ENCODE measurements at regions not wholly inside any gene's neighbourhood (a gene's known extent, or its start where the extent isn't known, plus 50 kb on each side); places are given as distances from the start of the nearest gene placed in this dataset.
"Not testable (repeated sequence)": the region's sequence is repeated elsewhere in the genome, so short reads cannot be mapped to it uniquely, and the experiment has no call there.

- Mint-ChIP-seq H3K9me3 (peaks cover 5% of the 10 kb centered on the region), H3K36me3 (no peaks in the 10 kb centered on the region), H3K4me3 (no peak overlapping the region), H3K27ac (no peak overlapping the region), H3K4me1 (no peaks in the 10 kb centered on the region), H3K27me3 (no peaks in the 10 kb centered on the region)
- DNase-seq (no peak), ATAC-seq (ENCODE audit: low read depth) (no peak)
- POLR2A ChIA-PET, result no interaction called here
Observed at GRCh38 chr6:67160820-67161219, 1453.8 kb upstream of the EYS start.

GRCh38 chr6:67141005-67141404 is 1434.0 kb upstream of the EYS start:
- no peak overlapping the region for H3K4me3 Mint-ChIP-seq
- ATAC-seq (ENCODE audit: low read depth) (no peak), DNase-seq (no peak)
- H3K36me3 Mint-ChIP-seq, result no peaks in the 10 kb centered on the region
- no peak overlapping the region for H3K27ac Mint-ChIP-seq
- peaks cover 1% of the 10 kb centered on the region for H3K9me3 Mint-ChIP-seq
- no peaks in the 10 kb centered on the region for H3K27me3 Mint-ChIP-seq
- no peaks in the 10 kb centered on the region for H3K4me1 Mint-ChIP-seq
- POLR2A ChIA-PET, result no interaction called here

DNA sequence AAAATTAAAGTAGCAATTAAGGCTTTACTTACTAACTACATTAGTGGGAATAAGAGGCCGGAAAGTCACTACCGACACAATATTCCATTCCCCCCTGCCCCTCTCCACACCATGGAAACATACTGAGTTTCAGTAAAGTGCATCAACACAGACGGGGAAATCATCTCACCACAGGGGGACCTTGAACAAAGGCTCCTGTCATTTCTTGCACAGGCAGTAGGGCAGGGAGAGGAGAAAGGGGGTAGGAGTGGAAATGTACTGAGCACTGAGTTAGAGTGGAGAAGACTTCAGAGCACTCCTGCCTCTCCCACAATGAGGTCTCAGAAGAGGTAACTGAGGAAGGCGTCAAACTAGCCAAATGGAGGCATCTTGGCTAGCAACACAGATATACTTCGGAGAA is 1426.9 kb upstream of the EYS start:
- ATAC-seq (ENCODE audit: low read depth), result no peak
- no peak overlapping the region for H3K4me3 Mint-ChIP-seq

GRCh38 chr6:67131827-67132226 is 1424.8 kb upstream of the EYS start:
- DNase-seq (no peak), ATAC-seq (ENCODE audit: low read depth) (no peak)
- Mint-ChIP-seq H3K4me3 (no peak overlapping the region), H3K27ac (no peak overlapping the region), H3K9me3 (no peaks in the 10 kb centered on the region), H3K4me1 (no peaks in the 10 kb centered on the region), H3K27me3 (no peaks in the 10 kb centered on the region), H3K36me3 (no peaks in the 10 kb centered on the region)
- POLR2A ChIA-PET, result no interaction called here

More for the DNA sequence above, 1426.9 kb upstream of the EYS start:
- POLR2A ChIA-PET, result no interaction called here
- Mint-ChIP-seq H3K9me3 (no peaks in the 10 kb centered on the region), H3K36me3 (no peaks in the 10 kb centered on the region), H3K4me1 (no peaks in the 10 kb centered on the region), H3K27me3 (no peaks in the 10 kb centered on the region), H3K27ac (no peak overlapping the region)
- no peak for DNase-seq

DNA sequence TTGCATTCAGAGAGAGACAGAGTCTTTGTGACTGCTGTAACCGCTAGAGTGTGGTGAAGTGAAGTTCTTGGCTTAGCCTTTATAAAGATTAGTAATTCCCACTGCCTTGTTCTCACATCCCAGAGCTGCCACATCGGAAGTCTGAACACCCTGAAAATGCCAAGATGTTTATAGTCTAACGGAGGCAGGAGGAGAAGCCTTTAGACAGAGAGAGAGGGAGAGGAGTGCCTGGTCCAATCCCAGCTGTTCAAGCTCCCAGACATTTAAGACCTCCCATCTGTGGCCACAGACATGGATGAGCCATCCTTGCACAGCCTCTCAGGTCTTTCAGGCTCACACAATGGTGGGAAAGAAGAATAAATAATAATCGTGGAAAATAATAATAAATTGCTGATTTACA is 1422.8 kb upstream of the EYS start:
- no peak for ATAC-seq (ENCODE audit: low read depth)
- no peaks in the 10 kb centered on the region for H3K9me3 Mint-ChIP-seq
- POLR2A ChIA-PET, result no interaction called here
- H3K4me3 Mint-ChIP-seq, result no peak overlapping the region
- DNase-seq, result no peak
- no peaks in the 10 kb centered on the region for H3K27me3 Mint-ChIP-seq
- no peak overlapping the region for H3K27ac Mint-ChIP-seq
- no peaks in the 10 kb centered on the region for H3K36me3 Mint-ChIP-seq
- no peaks in the 10 kb centered on the region for H3K4me1 Mint-ChIP-seq

GRCh38 chr6:67127041-67127440 is 1420.0 kb upstream of the EYS start:
- no peak overlapping the region for H3K4me3 Mint-ChIP-seq

DNA sequence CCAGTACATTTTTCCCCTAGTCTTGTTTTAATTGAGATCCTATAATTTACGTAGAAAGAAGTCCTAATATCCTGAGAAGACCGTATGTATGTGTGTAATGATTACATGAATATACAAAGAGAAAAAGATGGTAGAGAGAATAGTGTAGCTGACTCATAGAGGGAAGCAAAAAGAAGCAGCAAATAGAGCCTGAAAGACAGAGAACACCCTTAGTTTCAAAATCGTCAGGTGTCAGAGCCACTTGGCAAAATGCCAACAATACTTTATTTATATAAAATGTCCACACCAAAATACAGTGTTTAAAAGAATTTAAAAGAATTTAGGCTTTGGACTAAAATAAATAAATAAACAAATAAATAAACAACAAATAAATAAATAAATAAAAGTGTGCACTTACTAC is 1414.1 kb upstream of the EYS start:
- Mint-ChIP-seq H3K27ac (no peak overlapping the region), H3K4me3 (no peak overlapping the region)

More at GRCh38 chr6:67127041-67127440, 1420.0 kb upstream of the EYS start:
- Mint-ChIP-seq H3K9me3 (no peaks in the 10 kb centered on the region), H3K27ac (no peak overlapping the region), H3K27me3 (no peaks in the 10 kb centered on the region), H3K4me1 (no peaks in the 10 kb centered on the region), H3K36me3 (no peaks in the 10 kb centered on the region)
- no peak for DNase-seq
- no peak for ATAC-seq (ENCODE audit: low read depth)
- POLR2A ChIA-PET, result no interaction called here

DNA sequence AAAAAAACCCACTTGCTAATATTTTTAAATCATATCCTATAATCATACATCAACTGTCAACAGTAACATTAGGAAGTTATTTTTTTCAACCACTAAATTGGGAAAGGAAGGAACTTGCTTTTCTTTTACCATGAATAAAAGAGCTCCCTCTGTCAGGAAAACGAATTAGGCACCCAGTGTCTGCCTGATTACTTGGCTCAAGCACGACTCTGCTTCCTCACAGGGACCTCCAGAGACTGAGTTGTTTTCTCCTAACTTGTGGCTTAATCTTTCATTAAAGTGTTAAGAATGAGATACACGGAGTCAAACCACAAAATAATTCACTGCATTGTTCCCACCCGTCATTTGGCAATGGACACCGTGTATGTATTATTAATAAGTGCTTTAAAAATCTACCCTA is 1405.1 kb upstream of the EYS start:
- H3K36me3 Mint-ChIP-seq, result no peaks in the 10 kb centered on the region
- no peaks in the 10 kb centered on the region for H3K9me3 Mint-ChIP-seq
- H3K27ac Mint-ChIP-seq, result no peak overlapping the region
- no peak overlapping the region for H3K4me3 Mint-ChIP-seq
- no peaks in the 10 kb centered on the region for H3K27me3 Mint-ChIP-seq
- ATAC-seq (ENCODE audit: low read depth), result no peak
- no peaks in the 10 kb centered on the region for H3K4me1 Mint-ChIP-seq
- POLR2A ChIA-PET, result no interaction called here
- no peak for DNase-seq

More for the DNA sequence above, 1414.1 kb upstream of the EYS start:
- ATAC-seq (ENCODE audit: low read depth), result no peak
- Mint-ChIP-seq H3K27me3 (no peaks in the 10 kb centered on the region), H3K4me1 (no peaks in the 10 kb centered on the region), H3K9me3 (no peaks in the 10 kb centered on the region), H3K36me3 (no peaks in the 10 kb centered on the region)
- no peak for DNase-seq
- POLR2A ChIA-PET, result no interaction called here

GRCh38 chr6:67102743-67103142 is 1395.7 kb upstream of the EYS start:
- H3K27me3 Mint-ChIP-seq, result no peaks in the 10 kb centered on the region
- no peak overlapping the region for H3K4me3 Mint-ChIP-seq
- POLR2A ChIA-PET, result no interaction called here

DNA sequence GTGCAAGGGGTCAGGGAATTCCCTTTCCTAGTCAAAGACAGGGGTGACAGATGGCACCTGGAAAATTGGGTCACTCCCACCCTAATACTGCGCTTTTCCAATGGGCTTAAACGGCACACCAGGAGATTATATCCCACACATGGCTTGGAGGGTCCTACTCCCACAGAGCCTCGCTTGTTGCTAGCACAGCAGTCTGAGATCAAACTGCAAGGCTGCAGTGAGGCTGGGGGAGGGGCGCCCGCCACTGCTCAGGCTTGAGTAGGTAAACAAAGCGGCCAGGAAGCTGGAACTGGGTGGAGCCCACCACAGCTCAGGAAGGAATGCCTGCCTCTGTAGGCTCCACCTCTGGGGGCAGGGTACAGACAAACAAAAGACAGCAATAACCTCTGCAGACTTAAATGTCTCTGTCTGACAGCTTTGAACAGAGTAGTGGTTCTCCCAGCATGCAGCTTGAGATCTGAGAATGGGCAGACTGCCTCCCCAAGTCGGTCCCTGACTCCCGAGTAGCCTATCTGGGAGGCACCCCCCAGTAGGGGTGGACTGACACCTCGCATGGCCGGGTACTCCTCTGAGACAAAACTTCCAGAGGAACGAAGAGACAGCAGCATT is 1388.7 kb upstream of the EYS start:
- H3K27ac Mint-ChIP-seq; ATAC-seq (ENCODE audit: low read depth); POLR2A ChIA-PET; H3K9me3 Mint-ChIP-seq; H3K4me1 Mint-ChIP-seq; H3K4me3 Mint-ChIP-seq; H3K36me3 Mint-ChIP-seq; DNase-seq; H3K27me3 Mint-ChIP-seq: not testable (repeated sequence)

More at GRCh38 chr6:67102743-67103142, 1395.7 kb upstream of the EYS start:
- ATAC-seq (ENCODE audit: low read depth) (no peak), DNase-seq (no peak)
- Mint-ChIP-seq H3K4me1 (no peaks in the 10 kb centered on the region), H3K27ac (no peak overlapping the region), H3K36me3 (no peaks in the 10 kb centered on the region), H3K9me3 (peaks cover 2% of the 10 kb centered on the region)

DNA sequence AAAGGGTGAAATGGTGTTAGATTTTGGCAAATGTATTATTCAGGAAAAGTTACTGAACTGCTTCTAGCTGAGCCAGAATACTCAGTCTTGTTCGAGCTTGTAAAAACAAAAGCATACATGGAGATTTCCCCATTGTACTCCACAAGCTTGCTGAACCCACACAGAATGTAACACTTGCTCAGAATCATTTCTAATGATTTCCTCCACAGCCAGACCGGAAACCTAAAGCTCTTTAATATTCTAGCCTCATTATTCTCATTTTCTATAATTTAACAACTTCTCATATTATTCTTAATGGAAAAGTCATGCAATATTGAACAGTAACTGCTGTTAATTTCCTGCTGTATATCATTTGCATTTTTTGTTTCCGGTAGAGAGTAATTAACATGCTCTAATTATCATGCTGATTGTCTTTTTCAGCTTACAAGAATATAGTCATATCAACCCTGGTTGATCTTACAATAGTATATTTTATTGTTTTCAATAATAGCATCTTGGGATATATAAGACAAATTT is 1387.5 kb upstream of the EYS start:
- no peak for ATAC-seq (ENCODE audit: low read depth)
- no peaks in the 10 kb centered on the region for H3K4me1 Mint-ChIP-seq
- H3K27me3 Mint-ChIP-seq, result no peaks in the 10 kb centered on the region

GRCh38 chr6:67073938-67074337 is 1366.9 kb upstream of the EYS start:
- H3K27me3 Mint-ChIP-seq, result no peaks in the 10 kb centered on the region
- H3K9me3 Mint-ChIP-seq, result no peaks in the 10 kb centered on the region
- no peak overlapping the region for H3K27ac Mint-ChIP-seq
- no peaks in the 10 kb centered on the region for H3K36me3 Mint-ChIP-seq
- ATAC-seq (ENCODE audit: low read depth) (no peak), DNase-seq (no peak)
- H3K4me1 Mint-ChIP-seq, result no peaks in the 10 kb centered on the region
- H3K4me3 Mint-ChIP-seq, result no peak overlapping the region
- POLR2A ChIA-PET, result no interaction called here

More for the DNA sequence above, 1387.5 kb upstream of the EYS start:
- POLR2A ChIA-PET, result no interaction called here
- DNase-seq, result no peak
- no peak overlapping the region for H3K4me3 Mint-ChIP-seq
- no peaks in the 10 kb centered on the region for H3K36me3 Mint-ChIP-seq
- H3K27ac Mint-ChIP-seq, result no peak overlapping the region
- peaks cover 5% of the 10 kb centered on the region for H3K9me3 Mint-ChIP-seq

DNA sequence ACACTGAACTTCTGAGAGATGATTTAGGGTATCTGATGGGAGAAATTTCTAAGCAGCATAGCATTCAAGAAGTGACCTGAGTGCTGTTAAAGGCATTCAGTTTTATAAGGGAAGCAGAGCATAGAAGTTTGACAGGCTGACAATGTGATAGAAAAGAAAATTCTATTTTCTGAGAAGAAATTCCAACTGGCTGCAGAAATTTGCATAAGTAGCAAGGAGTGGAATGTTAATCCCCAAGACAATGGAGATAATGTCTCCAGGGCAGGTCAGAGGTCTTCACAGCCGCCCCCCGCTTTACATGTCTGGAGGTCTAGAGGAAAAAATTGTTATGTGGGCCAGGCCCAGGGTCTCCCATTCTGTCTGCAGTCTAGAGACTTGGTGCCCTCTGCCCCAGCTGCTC is 1361.8 kb upstream of the EYS start:
- H3K36me3 Mint-ChIP-seq, result no peaks in the 10 kb centered on the region
- POLR2A ChIA-PET, result no interaction called here

DNA sequence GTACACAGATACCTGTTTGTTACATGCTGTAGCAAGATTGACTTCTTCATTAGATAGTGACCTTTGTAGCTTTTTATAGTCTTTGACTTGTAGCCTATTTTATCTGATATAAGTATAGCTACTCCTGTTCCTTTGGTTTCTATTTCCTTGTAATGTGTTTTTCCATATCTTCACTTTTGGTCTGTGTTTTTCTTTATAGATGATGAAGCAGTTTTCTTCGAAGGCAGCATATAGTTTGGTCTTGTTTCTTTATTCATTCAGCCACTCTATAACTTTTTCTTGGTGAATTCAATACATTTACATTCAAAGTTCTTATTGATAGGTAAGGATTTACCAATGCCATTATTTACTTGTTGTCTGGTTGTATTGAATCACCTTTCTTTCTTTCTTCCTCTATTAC is 1357.3 kb upstream of the EYS start:
- Mint-ChIP-seq H3K9me3 (peaks cover 1% of the 10 kb centered on the region), H3K4me1 (no peaks in the 10 kb centered on the region), H3K36me3 (no peaks in the 10 kb centered on the region), H3K27me3 (no peaks in the 10 kb centered on the region), H3K4me3 (no peak overlapping the region), H3K27ac (no peak overlapping the region)
- ATAC-seq (ENCODE audit: low read depth) (no peak), DNase-seq (no peak)
- POLR2A ChIA-PET, result no interaction called here

More for the DNA sequence above, 1361.8 kb upstream of the EYS start:
- no peaks in the 10 kb centered on the region for H3K4me1 Mint-ChIP-seq
- ATAC-seq (ENCODE audit: low read depth) (no peak), DNase-seq (no peak)
- H3K4me3 Mint-ChIP-seq, result no peak overlapping the region
- no peak overlapping the region for H3K27ac Mint-ChIP-seq
- H3K27me3 Mint-ChIP-seq, result no peaks in the 10 kb centered on the region
- H3K9me3 Mint-ChIP-seq, result peaks cover 1% of the 10 kb centered on the region

- Mint-ChIP-seq H3K4me3 (no peak overlapping the region), H3K4me1 (no peaks in the 10 kb centered on the region), H3K27me3 (no peaks in the 10 kb centered on the region), H3K36me3 (no peaks in the 10 kb centered on the region), H3K27ac (no peak overlapping the region), H3K9me3 (peaks cover 5% of the 10 kb centered on the region)
- ATAC-seq (ENCODE audit: low read depth) (no peak), DNase-seq (no peak)
- POLR2A ChIA-PET, result no interaction called here
Observed at GRCh38 chr6:67047996-67048395, 1341.0 kb upstream of the EYS start.
